AG09309 (cell line): ENCODE measurements at regions not wholly inside any gene's neighbourhood (a gene's known extent, or its start where the extent isn't known, plus 50 kb on each side); places are given as distances from the start of the nearest gene placed in this dataset.

Source experiments
- DNase-seq: peaks from one replicate; pipeline ENCODE4 v3.0.0-alpha.2; 2010; ENCODE audit warnings: low read depth
- H3K4me3 ChIP-seq: 2 replicates; pipeline ENCODE4 v1.5.1; 2011; ENCODE audit warnings: mild to moderate bottlenecking, low read depth, low read length, moderate library complexity; ENCODE audit not compliant: control insufficient read depth
- TF ChIP-seq, protein P1 (sequence below): IDR thresholded peaks from 2 replicates; pipeline ENCODE4 v1.5.1; 2011; ENCODE audit warnings: mild to moderate bottlenecking, low read depth, low read length, inconsistent platforms; ENCODE audit not compliant: insufficient read depth, control insufficient read depth; ENCODE audit errors: missing control alignments

DNA sequence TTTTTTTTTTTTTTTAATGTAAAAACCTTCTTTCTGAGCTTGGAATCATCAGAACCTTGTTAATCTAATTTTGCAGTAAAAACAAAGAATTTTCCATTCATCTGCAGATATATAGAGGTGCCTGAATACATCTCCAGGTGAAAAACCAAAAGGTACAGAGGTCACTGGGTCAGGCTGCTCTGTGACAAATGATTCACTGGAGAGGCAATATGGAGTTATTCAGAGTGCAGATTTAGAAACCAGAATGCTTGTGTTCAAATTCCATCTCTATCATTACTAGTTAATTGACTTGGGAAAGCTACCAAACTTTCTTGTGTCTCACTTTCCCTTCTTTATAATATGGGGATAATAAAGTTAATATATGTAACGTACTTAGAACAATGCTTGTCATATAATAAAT lies 51.5 kb upstream of the C1orf53 start:
- TF ChIP-seq, protein P1, sequence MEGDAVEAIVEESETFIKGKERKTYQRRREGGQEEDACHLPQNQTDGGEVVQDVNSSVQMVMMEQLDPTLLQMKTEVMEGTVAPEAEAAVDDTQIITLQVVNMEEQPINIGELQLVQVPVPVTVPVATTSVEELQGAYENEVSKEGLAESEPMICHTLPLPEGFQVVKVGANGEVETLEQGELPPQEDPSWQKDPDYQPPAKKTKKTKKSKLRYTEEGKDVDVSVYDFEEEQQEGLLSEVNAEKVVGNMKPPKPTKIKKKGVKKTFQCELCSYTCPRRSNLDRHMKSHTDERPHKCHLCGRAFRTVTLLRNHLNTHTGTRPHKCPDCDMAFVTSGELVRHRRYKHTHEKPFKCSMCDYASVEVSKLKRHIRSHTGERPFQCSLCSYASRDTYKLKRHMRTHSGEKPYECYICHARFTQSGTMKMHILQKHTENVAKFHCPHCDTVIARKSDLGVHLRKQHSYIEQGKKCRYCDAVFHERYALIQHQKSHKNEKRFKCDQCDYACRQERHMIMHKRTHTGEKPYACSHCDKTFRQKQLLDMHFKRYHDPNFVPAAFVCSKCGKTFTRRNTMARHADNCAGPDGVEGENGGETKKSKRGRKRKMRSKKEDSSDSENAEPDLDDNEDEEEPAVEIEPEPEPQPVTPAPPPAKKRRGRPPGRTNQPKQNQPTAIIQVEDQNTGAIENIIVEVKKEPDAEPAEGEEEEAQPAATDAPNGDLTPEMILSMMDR = no peak
- no peak for DNase-seq
- no peak overlapping the region for H3K4me3 ChIP-seq

GRCh38 chr1:197850042-197850441 lies 52.4 kb upstream of the C1orf53 start:
- DNase-seq = no peak
- H3K4me3 ChIP-seq = no peak overlapping the region
- TF ChIP-seq, protein P1 = no peak

- no peak overlapping the region for H3K4me3 ChIP-seq
- no peak for DNase-seq
- TF ChIP-seq, protein P1 = no peak
Observed at GRCh38 chr1:197848350-197848749, 54.1 kb upstream of the C1orf53 start.

- no peak for DNase-seq
- TF ChIP-seq, protein P1 = no peak
- no peak overlapping the region for H3K4me3 ChIP-seq
Observed at GRCh38 chr1:197845886-197846285, 56.5 kb upstream of the C1orf53 start.

DNA sequence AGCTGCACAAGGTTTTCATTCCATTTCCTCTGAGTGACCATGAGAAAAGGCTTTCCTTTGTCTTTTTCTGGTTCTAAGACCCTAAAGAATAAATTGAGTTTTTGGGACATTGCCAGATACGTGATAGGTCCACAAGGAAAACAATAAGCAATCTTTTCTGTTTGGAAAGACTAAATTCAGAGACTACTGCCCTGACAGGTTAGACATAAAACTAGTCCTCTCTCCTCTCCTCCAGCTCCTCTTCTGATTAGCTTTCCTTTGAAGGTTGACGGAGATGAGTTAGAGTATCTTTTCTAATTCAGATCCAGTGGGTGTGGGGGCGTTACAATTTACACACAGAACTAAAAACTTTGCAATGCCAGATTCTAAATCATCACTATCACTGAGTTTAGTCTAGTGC lies 57.8 kb upstream of the C1orf53 start:
- DNase-seq = no peak
- H3K4me3 ChIP-seq = no peak overlapping the region
- TF ChIP-seq, protein P1 = no peak

GRCh38 chr1:197843401-197843800 lies 59.0 kb upstream of the C1orf53 start:
- no peak for DNase-seq
- H3K4me3 ChIP-seq = no peak overlapping the region
- TF ChIP-seq, protein P1 = no peak

DNA sequence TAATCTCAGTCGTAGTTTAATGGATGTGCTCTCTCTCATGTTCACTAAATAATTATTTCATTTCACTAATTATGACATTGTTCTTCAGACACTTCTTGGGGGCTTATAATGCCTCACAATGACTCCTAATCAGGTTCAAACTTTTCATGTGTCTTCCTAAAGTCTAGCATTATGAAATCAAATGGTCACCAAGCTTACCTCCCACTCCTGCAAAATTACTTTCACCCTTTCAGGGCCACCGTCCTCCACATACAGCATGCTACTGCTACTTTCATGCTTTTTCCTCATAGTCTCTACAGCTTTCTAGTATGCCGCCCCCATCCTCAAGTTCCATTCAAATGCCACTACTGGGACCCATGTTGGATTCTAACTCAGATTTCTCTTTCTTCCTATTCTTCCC lies 59.8 kb upstream of the C1orf53 start:
- TF ChIP-seq, protein P1 = no peak
- DNase-seq = no peak
- H3K4me3 ChIP-seq = no peak overlapping the region
